ENCODE measurements at regions not wholly inside any gene's neighbourhood (a gene's known extent, or its start where the extent isn't known, plus 50 kb on each side); places are given as distances from the start of the nearest gene placed in this dataset.
A peak's percentile ranks its signal among the peaks of the same experiment; 100 is the strongest.

DNA sequence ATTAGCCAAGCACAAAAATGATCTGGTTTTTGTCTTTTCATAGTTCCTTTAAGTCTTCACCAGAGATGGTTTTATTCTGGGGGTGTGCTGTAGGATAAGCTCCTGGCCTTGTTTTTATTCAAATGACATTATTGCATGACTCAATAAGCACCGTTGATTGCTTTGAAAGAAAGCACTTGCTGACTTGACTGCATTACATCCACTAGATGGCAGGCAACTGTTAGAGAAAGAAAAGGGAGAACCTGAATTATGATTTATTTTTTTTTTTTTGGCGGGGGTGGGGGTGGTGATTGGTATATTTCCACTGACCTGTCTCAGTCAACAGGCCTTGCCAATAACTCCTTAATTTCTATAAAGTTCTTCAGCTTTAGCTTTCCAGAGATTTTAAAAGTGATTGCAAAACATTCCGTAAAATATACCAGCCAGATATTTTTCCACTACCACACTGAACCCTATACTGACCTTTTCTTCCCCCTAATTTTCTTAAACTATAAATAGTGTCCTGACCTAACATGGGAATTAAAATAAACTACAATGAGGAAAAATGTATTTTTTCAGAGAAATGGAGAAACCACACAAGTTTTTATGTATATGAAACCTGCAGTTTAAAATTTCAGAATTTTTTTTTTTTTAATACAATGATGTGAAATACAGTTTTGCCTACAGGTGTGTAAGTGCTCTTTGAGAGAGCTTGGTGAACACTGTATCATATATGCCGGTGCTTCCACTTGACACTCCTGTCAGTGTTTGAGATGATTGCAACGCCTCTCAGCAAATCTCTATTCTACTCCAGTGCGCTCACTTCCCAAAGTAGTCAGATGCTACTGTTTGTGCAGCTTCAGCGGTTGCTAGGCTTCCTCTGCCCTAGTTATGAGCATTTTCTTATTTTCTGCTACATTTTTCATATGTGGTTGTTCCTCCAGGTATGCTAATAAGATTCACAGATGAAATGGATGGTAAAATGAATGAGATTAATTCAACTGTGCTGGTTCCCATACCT, 274.3 kb downstream of the CD109 start:
- no peak overlapping the region for H3K27ac ChIP-seq
- CTCF ChIA-PET: interaction anchor here (0.5 to 1.2 kb wide), 25 partner anchors 20 to 1351 kb away, joined by 3 to 11 read pairs (median 5); no protein-coding TSS in a partner anchor
- POLR2A ChIA-PET (ENCODE audit: low non-redundant PET): no interaction called here
- DNase-seq (ENCODE audit: low spot score): peak; percentile 57
- TF ChIP-seq, protein P1, sequence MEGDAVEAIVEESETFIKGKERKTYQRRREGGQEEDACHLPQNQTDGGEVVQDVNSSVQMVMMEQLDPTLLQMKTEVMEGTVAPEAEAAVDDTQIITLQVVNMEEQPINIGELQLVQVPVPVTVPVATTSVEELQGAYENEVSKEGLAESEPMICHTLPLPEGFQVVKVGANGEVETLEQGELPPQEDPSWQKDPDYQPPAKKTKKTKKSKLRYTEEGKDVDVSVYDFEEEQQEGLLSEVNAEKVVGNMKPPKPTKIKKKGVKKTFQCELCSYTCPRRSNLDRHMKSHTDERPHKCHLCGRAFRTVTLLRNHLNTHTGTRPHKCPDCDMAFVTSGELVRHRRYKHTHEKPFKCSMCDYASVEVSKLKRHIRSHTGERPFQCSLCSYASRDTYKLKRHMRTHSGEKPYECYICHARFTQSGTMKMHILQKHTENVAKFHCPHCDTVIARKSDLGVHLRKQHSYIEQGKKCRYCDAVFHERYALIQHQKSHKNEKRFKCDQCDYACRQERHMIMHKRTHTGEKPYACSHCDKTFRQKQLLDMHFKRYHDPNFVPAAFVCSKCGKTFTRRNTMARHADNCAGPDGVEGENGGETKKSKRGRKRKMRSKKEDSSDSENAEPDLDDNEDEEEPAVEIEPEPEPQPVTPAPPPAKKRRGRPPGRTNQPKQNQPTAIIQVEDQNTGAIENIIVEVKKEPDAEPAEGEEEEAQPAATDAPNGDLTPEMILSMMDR (conservative IDR thresholded peaks at IDR 0.05; ENCODE audit: low read depth): peak; percentile 86

DNA sequence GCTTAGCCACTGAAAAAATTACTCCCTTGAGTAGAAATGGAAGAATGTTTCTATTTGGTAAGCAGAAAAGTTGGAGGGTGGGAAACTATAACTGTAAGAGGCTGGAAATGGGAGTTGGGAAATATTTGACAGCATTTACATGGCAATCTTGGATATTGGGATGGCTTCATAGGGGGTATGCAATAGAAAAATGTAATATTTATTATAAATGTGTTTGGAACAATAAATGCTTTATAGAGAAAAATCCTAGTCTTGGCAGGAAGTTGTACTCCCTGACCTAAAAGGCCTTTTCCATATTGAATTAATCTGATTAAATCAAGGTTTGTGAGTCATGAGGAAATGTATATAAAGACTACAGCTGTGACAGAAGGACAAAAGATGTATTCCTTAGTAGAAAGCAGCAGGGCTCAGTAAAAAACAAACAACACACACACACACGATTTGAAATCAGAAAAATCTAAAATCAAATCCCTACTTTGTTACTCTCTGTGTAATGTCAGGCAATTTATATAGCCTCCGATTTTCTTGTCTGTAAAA, 272.3 kb downstream of the CD109 start:
- CTCF ChIA-PET: interaction anchor here (0.6 to 1.0 kb wide), 3 partner anchors 123 to 1270 kb away, joined by 3 read pairs; no protein-coding TSS in a partner anchor

DNA sequence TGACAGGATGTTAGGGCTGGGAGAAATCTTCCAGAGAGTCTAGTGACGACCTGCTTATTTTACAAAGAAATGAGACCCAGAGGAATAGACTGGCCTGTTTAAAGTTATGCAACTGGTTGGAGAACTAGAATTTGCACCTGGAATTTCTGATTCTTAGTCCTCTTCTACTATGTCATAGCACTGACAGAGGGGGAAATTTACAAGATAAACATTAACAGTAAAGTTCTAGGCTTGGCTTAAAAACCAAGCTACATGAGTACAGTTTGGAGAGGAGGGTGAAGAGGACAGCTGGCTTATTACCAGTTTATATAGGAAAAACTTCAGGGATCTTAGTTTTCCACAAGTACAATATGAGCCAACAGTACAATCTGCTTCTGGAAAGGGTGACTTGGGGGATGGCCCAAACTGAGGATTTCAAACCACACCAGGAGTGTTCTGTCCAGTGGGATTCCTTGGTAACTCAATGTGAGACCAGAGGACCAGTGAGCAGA, 269.6 kb downstream of the CD109 start:
- CTCF ChIA-PET: interaction anchor here (1.0 to 1.2 kb wide), 2 partner anchors 24 to 1243 kb away, joined by 4 to 5 read pairs; no protein-coding TSS in a partner anchor
- DNase-seq (ENCODE audit: low spot score): no peak
- H3K27ac ChIP-seq: no peak overlapping the region
- TF ChIP-seq, protein P1 (conservative IDR thresholded peaks at IDR 0.05; ENCODE audit: low read depth): no peak
- POLR2A ChIA-PET (ENCODE audit: low non-redundant PET): no interaction called here

More for the DNA sequence above, 272.3 kb downstream of the CD109 start:
- H3K27ac ChIP-seq: no peak overlapping the region
- TF ChIP-seq, protein P1 (conservative IDR thresholded peaks at IDR 0.05; ENCODE audit: low read depth): no peak
- POLR2A ChIA-PET (ENCODE audit: low non-redundant PET): no interaction called here
- DNase-seq (ENCODE audit: low spot score): no peak

DNA sequence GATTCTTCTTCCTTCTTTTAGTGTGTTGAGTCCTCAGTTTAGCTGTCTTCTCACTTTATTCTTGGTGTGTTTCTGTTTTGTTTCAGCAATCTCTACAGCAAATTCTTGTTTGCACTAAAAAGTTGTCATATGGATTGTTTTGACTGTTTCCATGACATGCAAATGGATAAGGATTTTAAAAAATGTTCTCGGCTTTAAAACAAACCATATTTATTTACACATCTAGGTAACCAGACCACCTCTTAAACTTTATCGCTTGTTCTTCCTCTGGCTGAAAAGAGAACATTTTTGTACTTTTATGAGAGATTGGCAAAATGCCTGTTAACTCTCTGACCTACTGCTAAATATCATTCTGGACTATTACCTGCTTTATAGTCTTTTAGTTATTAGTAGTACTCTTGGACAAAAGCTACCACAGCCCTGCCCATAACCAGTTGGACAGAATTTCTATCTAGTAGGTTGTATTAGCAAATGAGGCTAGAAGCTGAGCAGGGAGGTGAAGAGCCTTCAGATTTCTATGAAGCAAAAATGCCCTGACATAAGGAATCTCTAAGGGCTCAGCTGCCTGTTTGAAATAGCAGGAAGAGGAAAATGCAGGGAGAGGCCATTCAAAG, 268.3 kb downstream of the CD109 start:
- TF ChIP-seq, protein P1 (conservative IDR thresholded peaks at IDR 0.05; ENCODE audit: low read depth): no peak
- ChIA-PET CTCF (interaction anchor here (1.0 to 1.2 kb wide), 2 partner anchors 22 to 1244 kb away, joined by 4 to 5 read pairs; no protein-coding TSS in a partner anchor), POLR2A (ENCODE audit: low non-redundant PET) (no interaction called here)
- DNase-seq (ENCODE audit: low spot score): no peak
- no peak overlapping the region for H3K27ac ChIP-seq

DNA sequence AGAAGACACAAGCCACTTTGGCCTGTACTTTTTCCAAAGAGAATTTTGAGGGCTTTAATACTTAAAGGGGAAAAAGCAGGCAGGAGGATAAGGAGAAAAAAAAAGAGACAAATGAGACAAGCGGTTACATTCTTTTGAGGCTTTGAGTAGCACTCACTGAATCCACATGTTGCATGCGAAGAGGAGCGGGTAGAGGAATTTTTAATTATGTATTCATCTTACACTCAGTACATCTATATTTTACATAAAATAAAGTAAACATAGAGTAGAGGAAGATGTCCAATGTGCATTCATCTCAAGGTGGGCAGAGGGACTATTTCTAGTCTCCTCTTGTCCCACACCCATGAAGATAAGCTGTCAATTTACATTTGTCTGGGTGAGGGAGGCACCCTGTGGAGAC, 266.9 kb downstream of the CD109 start:
- no peak for DNase-seq (ENCODE audit: low spot score)
- POLR2A ChIA-PET (ENCODE audit: low non-redundant PET): no interaction called here
- CTCF ChIA-PET: interaction anchor here (0.6 kb wide), 2 partner anchors 147 to 223 kb away, joined by 3 to 6 read pairs; no protein-coding TSS in a partner anchor
- H3K27ac ChIP-seq: no peak overlapping the region
- TF ChIP-seq, protein P1 (conservative IDR thresholded peaks at IDR 0.05; ENCODE audit: low read depth): no peak

DNA sequence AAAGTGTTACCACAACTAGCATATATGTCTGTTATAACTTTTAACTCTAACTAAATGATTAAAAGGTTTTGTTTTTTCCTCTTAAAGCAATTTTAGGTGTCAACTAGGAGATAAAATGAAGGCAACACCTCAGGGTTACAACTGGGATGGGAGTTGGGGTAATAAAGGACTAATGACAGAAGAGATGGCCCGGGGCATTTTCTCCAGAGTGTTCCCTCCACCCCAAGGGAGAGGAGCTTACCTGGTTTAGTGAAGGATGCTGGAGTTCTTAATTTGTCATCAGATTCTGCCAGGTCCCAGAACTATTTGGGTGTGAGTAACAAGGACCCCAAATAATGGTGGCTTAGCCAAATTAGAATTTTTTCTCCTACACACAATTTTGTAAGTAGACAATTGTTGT, 260.3 kb downstream of the CD109 start:
- TF ChIP-seq, protein P1 (conservative IDR thresholded peaks at IDR 0.05; ENCODE audit: low read depth): no peak
- no peak overlapping the region for H3K27ac ChIP-seq
- CTCF ChIA-PET: interaction anchor here (0.7 kb wide), 1 partner anchor 79 kb away, joined by 3 read pairs; no protein-coding TSS in a partner anchor
- no peak for DNase-seq (ENCODE audit: low spot score)
- POLR2A ChIA-PET (ENCODE audit: low non-redundant PET): no interaction called here
